A673 (cell line): ENCODE measurements at regions not wholly inside any gene's neighbourhood (a gene's known extent, or its start where the extent isn't known, plus 50 kb on each side); places are given as distances from the start of the nearest gene placed in this dataset.

Experiments
- BruUV-seq: library from RNA; stranded (reverse); fragments of 400-500 nt; replicated peaks from 2 replicates; lab custom pipeline; 2021; lab: Mats Ljungman, UMichigan
- CTCF ChIA-PET: fragments of 300-600 bp; sonication (Branson Sonifier 250); formaldehyde crosslinking; loops from one replicate; lab custom pipeline; 2022; ENCODE audit warnings: antibody characterized with exemption; lab: Charles Lee
- POLR2A ChIA-PET: fragments of 300-600 bp; sonication (Branson Sonifier 250); formaldehyde crosslinking; loops from one replicate; lab custom pipeline; 2022; ENCODE audit warnings: antibody characterized with exemption; ENCODE audit not compliant: low non-redundant PET; lab: Charles Lee
- DNase-seq: peaks from one replicate; pipeline ENCODE4 v3.0.0-alpha.2; 2015; ENCODE audit warnings: low spot score
- H3K27ac ChIP-seq: fragments of 200-600 bp; sonication (generic); 2 replicates; pipeline ENCODE4 v1.5.1; 2016; ENCODE audit warnings: mixed run types, low read depth, mild to moderate bottlenecking, mixed read lengths, antibody characterized with exemption, low read length; ENCODE audit not compliant: poor library complexity, severe bottlenecking
- H3K27me3 ChIP-seq: fragments of 200-600 bp; sonication (generic); replicated peaks from 2 replicates; pipeline ENCODE4 v1.6.1; 2017; ENCODE audit warnings: mixed run types, low read depth, mild to moderate bottlenecking, mixed read lengths, antibody characterized with exemption, low read length; ENCODE audit not compliant: insufficient read depth, poor library complexity
- H3K36me3 ChIP-seq: fragments of 200-600 bp; sonication (generic); 2 replicates; pipeline ENCODE4 v1.6.1; 2016; ENCODE audit warnings: mixed run types, mild to moderate bottlenecking, mixed read lengths, antibody characterized with exemption, low read length; ENCODE audit not compliant: insufficient read depth, poor library complexity, severe bottlenecking
- H3K4me1 ChIP-seq: fragments of 200-600 bp; sonication (generic); 2 replicates; pipeline ENCODE4 v1.6.1; 2017; ENCODE audit warnings: mixed run types, mild to moderate bottlenecking, mixed read lengths, antibody characterized with exemption, low read length; ENCODE audit not compliant: insufficient read depth, poor library complexity, severe bottlenecking
- H3K4me3 ChIP-seq: fragments of 200-600 bp; sonication (generic); 2 replicates; pipeline ENCODE4 v1.5.1; 2016; ENCODE audit warnings: low read depth, mixed run types, mild to moderate bottlenecking, mixed read lengths, low read length; ENCODE audit not compliant: poor library complexity, severe bottlenecking
- H3K9me3 ChIP-seq: fragments of 200-600 bp; sonication (generic); 2 replicates; pipeline ENCODE4 v1.6.1; 2016; ENCODE audit warnings: mixed run types, low read depth, mild to moderate bottlenecking, mixed read lengths, antibody characterized with exemption, low read length; ENCODE audit not compliant: poor library complexity, severe bottlenecking
- EZH2 ChIP-seq: fragments of 200-600 bp; sonication (generic); IDR thresholded peaks from 2 replicates; pipeline ENCODE4 v1.6.1; 2017; ENCODE audit warnings: borderline replicate concordance, low read depth, mild to moderate bottlenecking, mixed read lengths, antibody characterized with exemption, low read length; ENCODE audit not compliant: poor library complexity, severe bottlenecking
- intact Hi-C: fragments of 100-400 bp; cut with micrococcal nuclease; formaldehyde crosslinking; loops from one replicate; pipeline ENCODE4 v1.10.0; 2022; ENCODE audit not compliant: unreplicated experiment
- TF ChIP-seq, protein P1 (sequence below): fragments of 300-800, 200-600 bp; sonication (generic); conservative IDR thresholded peaks from 2 replicates; pipeline ENCODE4 v1.5.1; 2017; ENCODE audit warnings: low read depth, mild to moderate bottlenecking, antibody characterized with exemption, low read length, moderate library complexity, mixed read lengths

DNA sequence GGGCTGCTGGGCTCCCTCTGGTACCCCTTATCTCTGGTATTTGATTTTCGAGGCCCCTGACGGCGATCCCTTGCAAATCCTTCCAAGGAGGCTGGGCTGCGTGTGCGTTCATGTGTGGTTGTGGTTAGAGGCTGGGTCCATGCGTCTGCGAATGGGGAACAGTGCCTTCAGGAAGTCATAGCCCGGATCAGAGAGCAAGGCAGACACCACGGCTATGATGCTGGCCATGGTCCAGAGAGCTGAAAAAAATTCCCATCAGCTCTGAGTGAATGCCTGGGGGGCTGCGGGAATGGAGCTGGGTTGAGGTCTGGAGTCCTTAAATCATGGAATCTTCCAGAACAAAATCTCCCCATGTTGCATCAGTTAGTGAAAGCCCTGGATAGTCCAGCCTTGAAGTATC lies 145.5 kb downstream of the ACKR3 start:
- Histone ChIP-seq H3K9me3 (no peaks in the 10 kb centered on the region), H3K4me1 (no peaks in the 10 kb centered on the region), H3K36me3 (no peaks in the 10 kb centered on the region), H3K27ac (no peak overlapping the region), H3K27me3 (no peaks in the 10 kb centered on the region), H3K4me3 (no peak overlapping the region)
- intact Hi-C loops = no loop called here
- ChIA-PET CTCF (no interaction called here), POLR2A (no interaction called here)
- no peak for TF ChIP-seq EZH2
- TF ChIP-seq, protein P1, sequence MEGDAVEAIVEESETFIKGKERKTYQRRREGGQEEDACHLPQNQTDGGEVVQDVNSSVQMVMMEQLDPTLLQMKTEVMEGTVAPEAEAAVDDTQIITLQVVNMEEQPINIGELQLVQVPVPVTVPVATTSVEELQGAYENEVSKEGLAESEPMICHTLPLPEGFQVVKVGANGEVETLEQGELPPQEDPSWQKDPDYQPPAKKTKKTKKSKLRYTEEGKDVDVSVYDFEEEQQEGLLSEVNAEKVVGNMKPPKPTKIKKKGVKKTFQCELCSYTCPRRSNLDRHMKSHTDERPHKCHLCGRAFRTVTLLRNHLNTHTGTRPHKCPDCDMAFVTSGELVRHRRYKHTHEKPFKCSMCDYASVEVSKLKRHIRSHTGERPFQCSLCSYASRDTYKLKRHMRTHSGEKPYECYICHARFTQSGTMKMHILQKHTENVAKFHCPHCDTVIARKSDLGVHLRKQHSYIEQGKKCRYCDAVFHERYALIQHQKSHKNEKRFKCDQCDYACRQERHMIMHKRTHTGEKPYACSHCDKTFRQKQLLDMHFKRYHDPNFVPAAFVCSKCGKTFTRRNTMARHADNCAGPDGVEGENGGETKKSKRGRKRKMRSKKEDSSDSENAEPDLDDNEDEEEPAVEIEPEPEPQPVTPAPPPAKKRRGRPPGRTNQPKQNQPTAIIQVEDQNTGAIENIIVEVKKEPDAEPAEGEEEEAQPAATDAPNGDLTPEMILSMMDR = no peak
- DNase-seq = no peak
- no TSS peak for BruUV-seq

DNA sequence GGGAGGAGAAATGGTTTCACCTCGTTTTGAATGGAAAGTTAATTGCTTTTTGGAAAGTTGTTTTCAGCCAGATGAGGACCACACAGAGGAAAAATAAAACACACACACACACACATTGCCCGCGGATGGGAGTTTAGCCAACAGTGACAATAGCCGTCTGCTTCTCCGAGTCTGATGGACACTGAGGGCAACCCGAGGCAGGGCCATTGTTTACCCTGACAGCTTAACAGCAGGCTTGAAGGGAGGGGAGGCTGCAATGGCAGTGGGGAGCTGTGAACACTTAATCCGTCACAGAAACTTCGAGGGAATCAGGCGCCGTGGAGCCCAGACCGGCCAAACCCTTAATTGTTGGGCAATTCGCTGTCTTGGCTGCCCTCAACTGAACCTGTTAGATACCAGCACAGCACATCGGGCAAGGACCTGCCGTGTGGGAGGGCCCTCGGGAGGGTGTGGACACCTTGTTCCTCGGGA lies 145.9 kb downstream of the ACKR3 start:
- Histone ChIP-seq H3K27ac (no peak overlapping the region), H3K9me3 (no peaks in the 10 kb centered on the region), H3K4me3 (no peak overlapping the region), H3K27me3 (no peaks in the 10 kb centered on the region), H3K4me1 (no peaks in the 10 kb centered on the region), H3K36me3 (no peaks in the 10 kb centered on the region)
- ChIA-PET CTCF (no interaction called here), POLR2A (interaction anchor here (0.6 kb wide), 1 partner anchor 1169 kb away, joined by 3 read pairs; no protein-coding TSS in a partner anchor)
- TF ChIP-seq EZH2 = no peak
- TF ChIP-seq, protein P1 = no peak
- no peak for DNase-seq
- intact Hi-C loops = no loop called here
- no TSS peak for BruUV-seq

DNA sequence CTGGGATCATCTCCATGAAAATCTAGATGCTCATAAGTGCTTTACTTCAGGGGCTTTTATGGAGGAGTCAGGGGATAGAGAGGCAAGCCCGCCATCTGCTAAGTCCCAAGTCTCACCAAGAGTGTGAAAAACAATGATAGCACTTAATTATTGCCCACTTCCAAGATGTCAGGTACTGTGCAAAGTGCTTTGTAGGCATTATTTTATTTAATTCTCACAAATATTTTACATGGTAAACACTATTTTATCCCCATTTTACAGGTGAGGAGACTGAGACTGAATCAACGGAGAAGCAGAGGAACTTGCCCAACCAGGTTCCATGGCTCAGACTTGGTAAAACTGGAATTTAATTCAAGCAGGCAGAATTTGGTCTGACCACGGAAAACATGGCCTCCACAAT lies 147.5 kb downstream of the ACKR3 start:
- H3K36me3 ChIP-seq = no peaks in the 10 kb centered on the region
- no peaks in the 10 kb centered on the region for H3K4me1 ChIP-seq
- no TSS peak for BruUV-seq
- no peaks in the 10 kb centered on the region for H3K27me3 ChIP-seq
- ChIA-PET CTCF (no interaction called here), POLR2A (no interaction called here)
- intact Hi-C loops = no loop called here
- H3K27ac ChIP-seq = no peak overlapping the region
- DNase-seq = no peak
- TF ChIP-seq, protein P1 = no peak
- no peak for TF ChIP-seq EZH2
- no peaks in the 10 kb centered on the region for H3K9me3 ChIP-seq
- no peak overlapping the region for H3K4me3 ChIP-seq
